SJCRH30 (cell line): ENCODE measurements at regions not wholly inside any gene's neighbourhood (a gene's known extent, or its start where the extent isn't known, plus 50 kb on each side); places are given as distances from the start of the nearest gene placed in this dataset.

ENCODE experiments used
- DNase-seq, 2 experiments: peaks; one replicate each; pipeline ENCODE4 v3.0.0-alpha.2; 2015 to 2020
- H3K27ac ChIP-seq: fragments of 250-450 bp; sonication (Bioruptor Pico); 2 replicates; pipeline ENCODE4 v1.5.1; 2020; ENCODE audit warnings: mild to moderate bottlenecking, moderate library complexity
- H3K27me3 ChIP-seq: fragments of 250-450 bp; sonication (Bioruptor Pico); 2 replicates; pipeline ENCODE4 v1.5.1; 2020; ENCODE audit warnings: mild to moderate bottlenecking, moderate library complexity
- H3K36me3 ChIP-seq: fragments of 250-450 bp; sonication (Bioruptor Pico); 2 replicates; pipeline ENCODE4 v1.5.1; 2020; ENCODE audit warnings: mild to moderate bottlenecking, moderate library complexity
- H3K4me1 ChIP-seq: fragments of 250-450 bp; sonication (Bioruptor Pico); 2 replicates; pipeline ENCODE4 v1.5.1; 2020; ENCODE audit warnings: mild to moderate bottlenecking, moderate library complexity
- H3K4me3 ChIP-seq: fragments of 250-450 bp; sonication (Bioruptor Pico); 2 replicates; pipeline ENCODE4 v1.5.1; 2020; ENCODE audit warnings: mild to moderate bottlenecking, moderate library complexity
- H3K9me3 ChIP-seq: fragments of 250-450 bp; sonication (Bioruptor Pico); replicated peaks from 2 replicates; pipeline ENCODE4 v1.5.1; 2020; ENCODE audit warnings: mild to moderate bottlenecking, moderate library complexity

DNA sequence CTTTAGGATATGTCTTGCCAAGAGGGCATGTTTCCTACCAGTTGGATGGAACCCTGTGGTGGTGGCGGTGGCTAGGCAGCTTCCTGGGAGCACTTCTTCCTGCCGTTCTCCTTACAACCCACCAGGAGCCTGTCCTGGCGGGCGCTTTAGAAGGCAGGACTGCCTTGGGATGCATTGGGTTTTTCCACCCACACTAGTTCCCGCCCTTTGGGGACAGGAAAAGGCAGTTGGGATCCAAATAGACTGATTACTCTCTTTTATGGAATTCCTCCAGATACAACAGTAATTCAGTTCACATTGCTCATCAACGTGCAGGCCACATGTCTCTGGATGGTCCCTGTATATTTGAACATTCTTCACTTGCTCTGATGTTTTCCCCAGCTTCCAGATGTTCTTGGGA, 305.7 kb upstream of the SSTR1 start:
- H3K36me3 ChIP-seq = no peaks in the 10 kb centered on the region
- H3K4me1 ChIP-seq = no peaks in the 10 kb centered on the region; the same call in 1 of the 2 replicates
- H3K27me3 ChIP-seq = no peaks in the 10 kb centered on the region
- no peaks in the 10 kb centered on the region for H3K9me3 ChIP-seq
- H3K4me3 ChIP-seq = no peak overlapping the region
- no peak for DNase-seq
- no peak overlapping the region for H3K27ac ChIP-seq

DNA sequence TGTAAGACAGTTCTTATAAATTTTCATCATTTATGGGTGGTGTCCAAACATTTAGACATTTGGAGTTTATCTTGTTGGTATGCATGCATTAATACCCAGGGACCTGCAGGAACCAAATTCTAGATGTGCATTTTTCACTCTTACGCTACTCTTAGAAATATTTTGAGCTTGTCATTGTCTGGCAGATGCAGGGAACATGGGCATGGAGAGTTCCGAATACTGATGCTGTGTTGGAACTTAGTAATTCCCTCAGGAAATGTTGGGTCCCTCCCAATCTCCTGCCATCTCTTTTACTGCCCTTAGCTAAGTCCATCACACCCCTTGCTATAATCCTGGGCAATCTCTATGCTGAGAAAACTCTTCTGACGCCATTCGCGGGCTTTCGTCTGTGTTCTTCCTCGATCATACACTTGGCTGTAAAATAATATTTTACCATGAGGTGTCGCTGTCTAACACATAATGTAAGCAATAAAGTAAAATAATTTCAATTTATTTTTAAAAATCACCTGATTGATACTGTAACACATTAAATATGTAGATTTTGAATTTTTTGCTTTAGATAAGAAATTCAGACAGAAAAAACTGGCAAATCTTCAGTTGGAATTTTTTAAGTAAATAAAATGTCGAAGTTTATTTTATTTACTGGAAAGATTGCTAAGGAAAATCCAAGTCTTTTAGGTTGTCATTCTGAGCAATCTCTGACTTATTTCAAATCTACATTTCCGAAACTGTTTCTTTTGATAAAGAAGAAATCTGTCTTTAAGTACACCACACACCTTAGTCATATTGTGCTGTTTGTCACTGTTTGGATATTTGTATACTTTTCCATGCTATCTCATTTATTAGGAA, 304.1 kb upstream of the SSTR1 start:
- Histone ChIP-seq H3K27ac (no peak overlapping the region), H3K36me3 (no peaks in the 10 kb centered on the region), H3K27me3 (no peaks in the 10 kb centered on the region), H3K9me3 (no peaks in the 10 kb centered on the region), H3K4me3 (no peak overlapping the region), H3K4me1 (no peaks in the 10 kb centered on the region; the same call in 1 of the 2 replicates)
- peak; percentile 35 to 81 for DNase-seq

DNA sequence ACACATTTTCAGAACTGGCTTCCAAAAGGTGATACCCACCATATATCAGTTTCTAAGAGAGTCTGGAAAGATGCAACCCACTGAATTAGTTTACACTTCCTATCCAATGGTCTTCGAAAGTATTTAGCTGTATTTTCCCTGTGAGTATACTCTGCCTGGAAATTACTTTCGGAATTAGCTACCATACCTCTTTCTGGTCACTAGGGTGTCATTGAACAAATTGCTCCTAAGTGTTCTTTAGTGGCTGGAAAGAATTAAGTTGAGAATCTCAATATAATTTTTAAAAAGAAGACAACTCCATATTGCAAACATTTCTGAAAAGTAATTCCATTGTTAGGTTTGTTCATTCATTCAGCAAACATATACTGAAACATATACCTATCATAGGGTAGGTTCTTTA, 283.1 kb upstream of the SSTR1 start:
- no peak for DNase-seq
- peaks cover 6% of the 10 kb centered on the region for H3K4me1 ChIP-seq

DNA sequence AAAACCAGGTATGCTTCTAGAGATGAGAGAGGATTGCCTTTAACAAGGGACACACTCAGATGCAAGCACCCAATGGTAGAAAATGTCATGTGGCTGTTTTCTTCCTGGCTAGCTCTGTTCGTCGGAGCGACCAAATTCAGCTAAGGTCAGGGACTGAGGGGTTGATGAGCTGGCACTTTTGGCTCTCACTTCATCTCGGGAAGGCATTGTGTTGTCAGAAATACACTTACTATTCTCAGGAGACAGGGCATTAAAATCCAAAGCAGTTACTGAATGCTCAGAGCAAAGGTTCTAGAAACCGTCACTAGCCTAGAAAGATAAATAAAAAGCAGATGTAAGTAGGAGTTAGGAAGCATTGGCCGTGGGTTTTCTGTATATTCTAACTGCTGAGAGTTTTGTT, 275.7 kb upstream of the SSTR1 start:
- H3K4me3 ChIP-seq = no peak overlapping the region
- no peaks in the 10 kb centered on the region for H3K27me3 ChIP-seq
- H3K4me1 ChIP-seq = peaks cover 6% of the 10 kb centered on the region
- no peaks in the 10 kb centered on the region; the same call in 1 of the 2 replicates for H3K9me3 ChIP-seq
- H3K27ac ChIP-seq = no peak overlapping the region
- H3K36me3 ChIP-seq = peaks cover 2% of the 10 kb centered on the region; the same call in 1 of the 2 replicates
- DNase-seq = no peak

More for the DNA sequence above, 283.1 kb upstream of the SSTR1 start:
- Histone ChIP-seq H3K36me3 (no peaks in the 10 kb centered on the region), H3K4me3 (no peak overlapping the region), H3K9me3 (peaks cover 3% of the 10 kb centered on the region; the same call in 1 of the 2 replicates), H3K27ac (no peak overlapping the region), H3K27me3 (no peaks in the 10 kb centered on the region)

DNA sequence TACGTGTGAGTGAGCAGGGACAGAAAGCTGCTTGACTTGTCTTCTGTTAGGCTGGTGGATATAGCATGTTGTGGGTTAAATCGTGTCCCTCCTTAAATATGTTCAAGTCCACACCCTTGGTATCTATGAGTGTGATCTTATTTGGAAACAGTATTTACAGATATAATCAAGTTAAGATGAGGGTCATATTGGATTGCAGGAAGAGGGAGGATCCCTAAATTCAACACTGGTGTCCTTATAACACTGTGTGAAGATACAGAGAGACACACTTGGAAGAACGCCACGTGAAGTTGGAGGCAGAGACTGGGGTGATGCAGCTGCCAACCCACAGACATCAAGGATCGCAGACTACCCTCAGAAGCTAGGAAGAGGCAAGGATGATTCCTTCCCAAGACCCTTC, 275.2 kb upstream of the SSTR1 start:
- no peaks in the 10 kb centered on the region; the same call in 1 of the 2 replicates for H3K9me3 ChIP-seq
- peaks cover 2% of the 10 kb centered on the region; the same call in 1 of the 2 replicates for H3K36me3 ChIP-seq
- DNase-seq = peak in 1 of 2 experiments; percentile 36
- H3K4me3 ChIP-seq = no peak overlapping the region
- H3K27me3 ChIP-seq = no peaks in the 10 kb centered on the region; the same call in 1 of the 2 replicates
- H3K27ac ChIP-seq = no peak overlapping the region
- H3K4me1 ChIP-seq = peaks cover 10% of the 10 kb centered on the region

DNA sequence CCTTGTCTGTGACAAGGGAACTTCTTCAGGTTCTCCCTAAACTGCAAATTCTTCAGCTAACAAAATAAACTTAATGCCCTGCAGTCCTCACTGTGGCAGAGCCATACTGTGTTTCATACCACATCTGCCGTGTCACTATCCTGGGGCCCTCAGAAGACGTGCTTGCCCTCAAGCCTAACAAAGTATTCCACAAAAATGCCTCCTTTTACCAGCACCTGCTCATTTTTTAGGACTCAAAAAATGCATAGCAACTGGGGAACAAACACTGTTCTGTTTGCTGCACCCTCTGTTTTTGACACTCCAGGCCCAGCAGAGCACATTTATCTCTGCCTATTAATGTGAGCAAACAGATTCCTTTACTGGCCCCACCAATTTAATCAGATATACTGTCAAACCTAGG, 270.7 kb upstream of the SSTR1 start:
- DNase-seq = peak; percentile 62 to 76
- Histone ChIP-seq H3K9me3 (peaks cover 6% of the 10 kb centered on the region), H3K4me3 (no peak overlapping the region; the same call in 1 of the 2 replicates), H3K4me1 (peaks cover 20% of the 10 kb centered on the region), H3K27me3 (no peaks in the 10 kb centered on the region; the same call in 1 of the 2 replicates), H3K36me3 (peaks cover 2% of the 10 kb centered on the region; the same call in 1 of the 2 replicates), H3K27ac (peak overlapping the region; percentile 47)

DNA sequence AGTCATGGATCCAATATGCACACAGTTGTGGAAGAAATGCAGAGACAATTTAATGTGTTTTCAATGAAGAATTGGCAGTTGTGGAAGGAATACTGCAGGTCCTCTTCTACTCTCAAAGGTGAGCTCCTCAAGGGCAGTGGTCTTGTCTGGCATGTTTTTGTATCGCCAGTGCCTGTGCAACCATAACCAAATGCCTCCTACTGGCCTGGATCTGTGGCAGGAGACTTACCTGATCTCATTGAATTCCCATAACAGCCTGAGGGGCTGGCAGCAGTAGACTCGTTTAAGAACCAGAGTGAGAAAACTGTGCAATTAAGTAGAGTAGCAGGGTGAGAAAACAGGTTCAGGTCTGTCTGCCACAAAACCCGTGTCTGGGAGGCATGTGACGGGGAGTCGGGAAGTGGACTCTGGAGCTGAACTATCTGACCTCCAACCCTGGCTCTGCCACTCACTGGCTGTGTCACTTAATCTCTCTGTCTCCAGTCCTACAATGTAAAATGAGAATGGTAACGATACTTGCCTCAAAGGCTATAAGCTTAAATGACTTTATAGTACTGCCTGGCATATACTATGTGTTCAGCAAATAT, 268.2 kb upstream of the SSTR1 start:
- no peak for DNase-seq
- Histone ChIP-seq H3K9me3 (peaks cover 18% of the 10 kb centered on the region), H3K27ac (no peak overlapping the region), H3K4me3 (no peak overlapping the region), H3K27me3 (no peaks in the 10 kb centered on the region; the same call in 1 of the 2 replicates), H3K36me3 (peaks cover 2% of the 10 kb centered on the region; the same call in 1 of the 2 replicates), H3K4me1 (peaks cover 20% of the 10 kb centered on the region)

DNA sequence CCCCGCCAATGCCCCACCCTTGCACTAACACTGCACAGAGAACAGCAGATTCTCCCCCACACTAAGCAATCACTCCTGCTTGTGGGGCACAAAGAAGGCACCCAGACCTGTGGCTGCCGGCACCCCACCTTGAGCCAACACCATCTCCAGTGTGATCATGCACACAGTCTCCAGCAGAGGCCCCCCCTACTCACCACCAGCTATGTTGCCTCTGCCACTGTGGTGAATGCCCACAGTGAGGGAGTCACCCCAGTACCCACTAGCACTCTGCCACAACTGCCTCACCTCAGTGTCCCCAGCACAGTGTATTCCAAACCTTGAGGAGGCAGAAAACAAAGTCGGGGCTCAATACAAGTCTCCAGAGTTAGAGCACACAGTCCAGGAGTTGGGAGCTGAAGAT, 261.7 kb upstream of the SSTR1 start:
- Histone ChIP-seq H3K9me3 (peaks cover 29% of the 10 kb centered on the region), H3K36me3 (no peaks in the 10 kb centered on the region), H3K27me3 (no peaks in the 10 kb centered on the region), H3K4me3 (no peak overlapping the region), H3K4me1 (no peaks in the 10 kb centered on the region), H3K27ac (no peak overlapping the region)
- no peak for DNase-seq

DNA sequence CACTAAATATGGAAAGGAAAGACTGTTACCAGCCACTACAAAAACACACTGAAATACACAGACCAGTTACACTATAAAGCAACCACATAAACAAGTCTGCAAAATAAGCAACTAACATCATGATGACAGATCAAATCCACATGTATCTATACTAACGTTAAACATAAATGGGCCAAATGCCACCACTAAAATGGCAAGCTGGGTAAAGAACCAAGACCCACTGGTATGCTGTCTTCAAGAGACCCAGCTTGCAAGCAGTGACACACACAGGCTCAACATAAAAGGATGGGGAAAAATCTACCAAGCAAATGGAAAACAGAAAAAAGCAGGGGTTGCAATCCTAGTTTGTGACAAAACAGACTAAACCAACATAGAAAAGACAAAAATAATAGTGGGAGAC, 260.9 kb upstream of the SSTR1 start:
- no peak overlapping the region for H3K4me3 ChIP-seq
- H3K27me3 ChIP-seq = no peaks in the 10 kb centered on the region
- H3K27ac ChIP-seq = no peak overlapping the region
- DNase-seq = no peak
- H3K36me3 ChIP-seq = no peaks in the 10 kb centered on the region
- H3K4me1 ChIP-seq = no peaks in the 10 kb centered on the region
- H3K9me3 ChIP-seq = peaks cover 29% of the 10 kb centered on the region

DNA sequence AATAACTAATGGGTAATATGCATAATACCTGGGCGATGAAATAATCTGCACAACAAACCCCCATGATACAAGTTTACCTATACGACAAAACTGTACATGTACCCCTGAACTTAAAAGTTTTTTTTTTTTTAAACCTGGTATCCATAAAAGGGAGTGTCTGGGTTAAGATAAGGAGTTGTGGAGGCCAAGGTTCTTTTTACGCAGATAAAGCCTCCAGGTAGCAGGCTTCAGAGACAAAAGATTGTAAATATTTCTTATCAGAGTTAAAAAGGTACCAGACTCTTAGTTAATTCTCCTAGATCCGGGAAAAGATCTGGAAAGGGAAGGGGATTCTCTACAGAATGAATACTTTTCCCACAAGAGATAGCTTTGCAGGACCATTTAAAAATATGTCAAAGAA, 259.4 kb upstream of the SSTR1 start:
- Histone ChIP-seq H3K9me3 (peaks cover 26% of the 10 kb centered on the region), H3K27me3 (no peaks in the 10 kb centered on the region), H3K4me3 (no peak overlapping the region), H3K27ac (no peak overlapping the region), H3K36me3 (no peaks in the 10 kb centered on the region), H3K4me1 (no peaks in the 10 kb centered on the region)
- DNase-seq = no peak

DNA sequence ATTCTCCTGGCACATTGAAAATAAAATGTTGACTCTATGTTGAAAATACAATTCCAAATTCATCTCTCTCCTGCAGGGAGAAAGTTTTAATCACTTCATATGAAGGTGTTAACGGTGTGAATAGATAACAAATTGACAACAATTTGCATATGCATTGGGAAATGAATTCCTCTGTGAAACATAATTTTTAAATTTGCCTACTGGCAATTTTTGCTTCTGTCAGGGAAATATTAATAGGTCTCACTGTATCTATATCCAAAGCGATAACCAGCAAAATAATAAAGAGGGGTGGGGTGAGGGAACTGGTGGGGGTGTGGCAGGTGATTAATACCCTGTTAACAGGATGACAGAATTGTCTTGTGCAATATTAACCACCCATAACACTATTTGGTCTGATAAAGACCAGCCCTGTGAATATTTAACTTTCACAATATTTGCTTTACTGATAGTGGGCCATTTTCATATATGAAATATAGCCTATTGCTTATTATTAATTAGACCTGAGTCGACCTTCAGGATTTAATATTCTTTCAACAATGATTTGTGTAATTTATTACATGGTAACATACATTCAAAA, 239.0 kb upstream of the SSTR1 start:
- Histone ChIP-seq H3K9me3 (no peaks in the 10 kb centered on the region), H3K27ac (no peak overlapping the region), H3K4me1 (peaks cover 9% of the 10 kb centered on the region), H3K4me3 (no peak overlapping the region), H3K27me3 (no peaks in the 10 kb centered on the region), H3K36me3 (no peaks in the 10 kb centered on the region)
- DNase-seq = no peak

DNA sequence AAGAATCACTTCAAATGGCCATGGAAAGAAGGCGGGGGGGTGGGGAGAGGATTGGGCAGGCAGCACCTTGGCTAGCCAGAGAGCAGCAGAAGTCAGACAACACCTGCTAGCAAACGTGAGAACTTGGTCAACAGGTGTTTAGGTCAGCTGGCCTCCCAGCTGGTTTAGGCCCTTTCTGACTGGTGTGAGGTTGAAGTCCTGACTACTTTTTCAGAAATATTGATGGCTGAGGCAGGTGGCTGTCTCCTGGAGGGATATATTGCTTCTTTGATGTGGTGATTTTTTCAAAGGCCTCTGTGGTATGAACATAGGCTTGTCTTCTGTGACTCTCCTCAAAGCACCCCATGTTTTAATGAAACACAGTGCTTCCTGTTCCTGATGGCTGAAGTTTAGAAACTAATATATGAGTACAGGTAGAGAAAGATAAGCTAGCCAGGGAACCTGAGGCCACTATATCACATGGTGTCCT, 238.2 kb upstream of the SSTR1 start:
- H3K4me1 ChIP-seq = peaks cover 9% of the 10 kb centered on the region
- H3K27ac ChIP-seq = no peak overlapping the region
- no peak overlapping the region for H3K4me3 ChIP-seq
- H3K36me3 ChIP-seq = no peaks in the 10 kb centered on the region
- no peaks in the 10 kb centered on the region for H3K9me3 ChIP-seq
- peak; percentile 22 to 62 for DNase-seq
- H3K27me3 ChIP-seq = no peaks in the 10 kb centered on the region

DNA sequence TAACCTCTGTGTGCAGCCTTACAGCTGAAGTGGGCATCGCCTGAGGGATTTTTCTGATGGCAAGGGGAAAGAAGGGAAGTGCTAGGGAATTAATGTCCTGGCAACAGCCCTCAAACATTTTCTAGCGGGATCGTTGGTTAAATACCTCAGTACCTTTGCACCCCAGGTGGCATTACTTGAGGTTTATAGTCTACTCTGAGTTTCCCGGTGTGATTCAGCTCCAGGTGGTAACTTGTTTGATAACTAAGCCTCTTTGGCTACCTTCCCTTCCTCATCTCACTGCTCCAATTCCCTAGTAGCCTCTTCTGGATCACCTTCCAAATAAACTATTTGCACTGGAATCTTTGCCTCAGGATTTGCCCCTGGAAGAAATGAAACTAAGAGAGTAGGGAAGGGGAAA, 237.0 kb upstream of the SSTR1 start:
- DNase-seq = no peak
- Histone ChIP-seq H3K36me3 (no peaks in the 10 kb centered on the region), H3K4me3 (no peak overlapping the region), H3K27ac (no peak overlapping the region), H3K4me1 (peaks cover 9% of the 10 kb centered on the region), H3K27me3 (no peaks in the 10 kb centered on the region), H3K9me3 (no peaks in the 10 kb centered on the region)

DNA sequence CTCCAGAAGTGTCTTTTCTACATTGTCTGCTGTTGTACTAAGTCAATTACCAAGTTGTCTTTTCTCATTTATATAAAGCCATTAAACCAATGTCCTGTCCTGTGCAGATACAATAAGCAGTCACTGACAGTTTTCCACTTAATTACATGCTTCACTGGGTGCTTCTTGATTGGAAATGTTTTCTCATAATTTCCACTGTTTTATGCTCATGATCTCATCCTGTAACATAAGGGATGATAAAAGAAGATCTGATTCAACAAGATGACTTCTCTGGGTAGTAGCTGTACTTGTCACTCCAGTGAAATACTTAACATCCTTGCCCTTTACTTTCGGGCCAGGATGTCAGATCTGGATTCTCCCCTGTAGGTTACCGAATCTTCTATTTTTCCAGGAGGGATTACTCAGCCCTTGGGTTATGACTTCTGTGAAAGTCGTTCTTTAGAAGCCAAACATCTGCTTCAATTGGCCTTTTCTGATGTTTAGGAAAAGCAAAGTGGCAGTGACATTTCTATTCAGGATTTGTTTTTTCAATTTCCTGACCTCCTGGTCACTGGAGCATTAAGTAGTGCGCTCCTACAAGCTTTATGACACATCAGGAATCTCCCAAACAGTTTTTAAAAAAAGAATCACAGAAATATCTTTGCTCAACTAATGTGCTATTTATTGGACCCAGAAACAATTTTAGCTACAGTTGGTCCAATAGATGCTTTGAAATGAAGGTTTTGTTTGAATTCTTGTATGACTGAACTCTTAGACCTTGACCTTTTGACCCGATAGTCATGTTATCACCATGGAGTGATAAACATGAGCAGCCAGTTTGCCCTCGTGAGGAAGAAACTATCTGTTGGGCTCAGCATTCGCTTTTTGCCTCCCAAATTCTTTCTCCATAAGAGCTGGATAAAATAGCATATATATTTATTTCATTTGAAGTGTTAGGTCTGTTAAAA, 234.5 kb upstream of the SSTR1 start:
- DNase-seq = no peak
- no peak overlapping the region for H3K4me3 ChIP-seq
- peaks cover 9% of the 10 kb centered on the region for H3K4me1 ChIP-seq
- H3K27ac ChIP-seq = no peak overlapping the region
- H3K9me3 ChIP-seq = 0 out of 2 replicates have a peak, but pooled peaks cover 5% of the 10 kb centered on the region
- H3K27me3 ChIP-seq = no peaks in the 10 kb centered on the region
- H3K36me3 ChIP-seq = no peaks in the 10 kb centered on the region
